ENCODE measurements at regions not wholly inside any gene's neighbourhood (a gene's known extent, or its start where the extent isn't known, plus 50 kb on each side); places are given as distances from the start of the nearest gene placed in this dataset.

DNA sequence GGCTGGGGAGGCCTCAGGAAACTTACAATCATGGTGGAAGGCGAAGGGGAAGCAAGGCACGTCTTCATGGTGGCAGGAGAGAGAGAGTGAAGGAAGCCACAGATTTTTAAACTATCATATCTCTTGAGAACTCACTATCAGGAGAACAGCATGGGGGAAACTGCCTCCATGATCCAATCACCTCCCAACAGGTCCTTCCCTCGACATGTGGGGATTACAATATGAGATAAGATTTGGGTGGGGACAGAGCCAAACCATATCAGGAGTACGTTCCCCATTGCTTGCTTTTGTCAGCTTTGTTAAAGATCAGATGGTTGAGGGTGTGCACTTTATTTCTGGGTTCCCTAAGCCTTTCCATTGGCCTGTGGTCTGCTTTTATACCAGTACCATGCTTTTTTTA lies 53.7 kb upstream of the E2F8 start:
- TF ChIP-seq MXI1 (conservative IDR thresholded peaks at IDR 0.05; ENCODE audit: poor library complexity, severe bottlenecking), result no peak
- no peak for TF ChIP-seq TAF1 (IDR thresholded peaks at IDR 0.05; ENCODE audit: low read depth)
- TF ChIP-seq, protein P1, sequence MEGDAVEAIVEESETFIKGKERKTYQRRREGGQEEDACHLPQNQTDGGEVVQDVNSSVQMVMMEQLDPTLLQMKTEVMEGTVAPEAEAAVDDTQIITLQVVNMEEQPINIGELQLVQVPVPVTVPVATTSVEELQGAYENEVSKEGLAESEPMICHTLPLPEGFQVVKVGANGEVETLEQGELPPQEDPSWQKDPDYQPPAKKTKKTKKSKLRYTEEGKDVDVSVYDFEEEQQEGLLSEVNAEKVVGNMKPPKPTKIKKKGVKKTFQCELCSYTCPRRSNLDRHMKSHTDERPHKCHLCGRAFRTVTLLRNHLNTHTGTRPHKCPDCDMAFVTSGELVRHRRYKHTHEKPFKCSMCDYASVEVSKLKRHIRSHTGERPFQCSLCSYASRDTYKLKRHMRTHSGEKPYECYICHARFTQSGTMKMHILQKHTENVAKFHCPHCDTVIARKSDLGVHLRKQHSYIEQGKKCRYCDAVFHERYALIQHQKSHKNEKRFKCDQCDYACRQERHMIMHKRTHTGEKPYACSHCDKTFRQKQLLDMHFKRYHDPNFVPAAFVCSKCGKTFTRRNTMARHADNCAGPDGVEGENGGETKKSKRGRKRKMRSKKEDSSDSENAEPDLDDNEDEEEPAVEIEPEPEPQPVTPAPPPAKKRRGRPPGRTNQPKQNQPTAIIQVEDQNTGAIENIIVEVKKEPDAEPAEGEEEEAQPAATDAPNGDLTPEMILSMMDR (IDR thresholded peaks at IDR 0.05; ENCODE audit: poor library complexity, severe bottlenecking), result no peak
- TF ChIP-seq EZH2 (IDR thresholded peaks at IDR 0.05; ENCODE audit: borderline replicate concordance, insufficient read depth, low read length, poor library complexity, severe bottlenecking), result no peak
- TF ChIP-seq, protein P2, sequence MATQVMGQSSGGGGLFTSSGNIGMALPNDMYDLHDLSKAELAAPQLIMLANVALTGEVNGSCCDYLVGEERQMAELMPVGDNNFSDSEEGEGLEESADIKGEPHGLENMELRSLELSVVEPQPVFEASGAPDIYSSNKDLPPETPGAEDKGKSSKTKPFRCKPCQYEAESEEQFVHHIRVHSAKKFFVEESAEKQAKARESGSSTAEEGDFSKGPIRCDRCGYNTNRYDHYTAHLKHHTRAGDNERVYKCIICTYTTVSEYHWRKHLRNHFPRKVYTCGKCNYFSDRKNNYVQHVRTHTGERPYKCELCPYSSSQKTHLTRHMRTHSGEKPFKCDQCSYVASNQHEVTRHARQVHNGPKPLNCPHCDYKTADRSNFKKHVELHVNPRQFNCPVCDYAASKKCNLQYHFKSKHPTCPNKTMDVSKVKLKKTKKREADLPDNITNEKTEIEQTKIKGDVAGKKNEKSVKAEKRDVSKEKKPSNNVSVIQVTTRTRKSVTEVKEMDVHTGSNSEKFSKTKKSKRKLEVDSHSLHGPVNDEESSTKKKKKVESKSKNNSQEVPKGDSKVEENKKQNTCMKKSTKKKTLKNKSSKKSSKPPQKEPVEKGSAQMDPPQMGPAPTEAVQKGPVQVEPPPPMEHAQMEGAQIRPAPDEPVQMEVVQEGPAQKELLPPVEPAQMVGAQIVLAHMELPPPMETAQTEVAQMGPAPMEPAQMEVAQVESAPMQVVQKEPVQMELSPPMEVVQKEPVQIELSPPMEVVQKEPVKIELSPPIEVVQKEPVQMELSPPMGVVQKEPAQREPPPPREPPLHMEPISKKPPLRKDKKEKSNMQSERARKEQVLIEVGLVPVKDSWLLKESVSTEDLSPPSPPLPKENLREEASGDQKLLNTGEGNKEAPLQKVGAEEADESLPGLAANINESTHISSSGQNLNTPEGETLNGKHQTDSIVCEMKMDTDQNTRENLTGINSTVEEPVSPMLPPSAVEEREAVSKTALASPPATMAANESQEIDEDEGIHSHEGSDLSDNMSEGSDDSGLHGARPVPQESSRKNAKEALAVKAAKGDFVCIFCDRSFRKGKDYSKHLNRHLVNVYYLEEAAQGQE (IDR thresholded peaks at IDR 0.05; ENCODE audit: borderline replicate concordance), result no peak
- TF ChIP-seq EP300 (conservative IDR thresholded peaks at IDR 0.05; ENCODE audit: poor library complexity, severe bottlenecking), result no peak
- TF ChIP-seq RAD21 (conservative IDR thresholded peaks at IDR 0.05), result no peak
- TF ChIP-seq POLR2AphosphoS5 (IDR thresholded peaks at IDR 0.05), result no peak
- TF ChIP-seq SMC3 (conservative IDR thresholded peaks at IDR 0.05; ENCODE audit: poor library complexity), result no peak

All from neural cell (in vitro differentiated cells).